Pancreas (tissue), 10 donors: ENCODE measurements at regions not wholly inside any gene's neighbourhood (a gene's known extent, or its start where the extent isn't known, plus 50 kb on each side); places are given as distances from the start of the nearest gene placed in this dataset.

Source experiments
- ATAC-seq, 4 donors: fragments of 200-7000 bp; cut with Tn5 transposase; one replicate each; pipeline versions ENCODE4 v1.8.0 to v1.9.1; 2020; ENCODE audit warnings: mild to moderate bottlenecking in 4 of 4, moderate library complexity in 4 of 4
- DNase-seq, 6 donors: peaks; one replicate each; pipeline ENCODE4 v3.0.0-alpha.2; 2020
- FAIRE-seq: peaks from 2 replicates; lab custom pipeline; 2012; peaks lifted over from hg19 to GRCh38; lab: Jason Lieb, UNC
- H3K27ac ChIP-seq, 4 donors: fragments of 200-600 bp; sonication (generic); 1 replicate in 3 of 4; 2 replicates in 1 of 4; pipeline versions ENCODE4 v1.5.0 to v1.8.0; 2020
- H3K27me3 ChIP-seq, 4 donors: fragments of 200-600 bp; one replicate each; pipeline ENCODE4 v1.8.0; 2021
- H3K36me3 ChIP-seq, 3 donors: fragments of 200-600 bp; sonication (generic) in 1 of 3; one replicate each; pipeline versions ENCODE4 v1.5.0 to v1.8.0; 2020 to 2021
- H3K4me1 ChIP-seq, 3 donors: fragments of 200-600 bp; one replicate each; pipeline ENCODE4 v1.8.0; 2021
- H3K4me3 ChIP-seq, 4 donors: fragments of 200-600 bp; sonication (generic) in 2 of 4; one replicate each; pipeline versions ENCODE4 v1.5.0 to v1.8.0; 2020 to 2021
- H3K9me3 ChIP-seq, 4 donors: fragments of 200-600 bp; one replicate each; pipeline ENCODE4 v1.8.0; 2021
- WGBS, 2 donors: extraction: QIAGEN DNeasy Blood & Tissue Kit; methylation state at CpG; one replicate each; pipeline ENCODE4 v1.1.7; 2013; 5-methylcytosine and 5-hydroxymethylcytosine counted together
- intact Hi-C, 3 donors: fragments of 100-400 bp; cut with DNase I; formaldehyde crosslinking; loops; one replicate each; pipeline versions ENCODE4 v1.11.1 to v1.14.2; 2022
- TF ChIP-seq, protein P1 (sequence below), 4 donors: fragments of 200-600 bp; sonication (generic) in 3 of 4; IDR thresholded peaks; one replicate each; pipeline versions ENCODE4 v1.5.0 to v1.8.0; 2021; ENCODE audit warnings: antibody characterized with exemption in 4 of 4
- donor health status: healthy with polysubstance abuse.
- donor health status: DM: no; HTN: no; CAD: no; lungs with moderate emphysema.
- donor health status: DM: no; HTN: no; CAD: no.
- donor health status: control.
- donor health status: control.
- donor health status: Bipolar disorder and iron deficiency.
- donor health status: DM: yes; HTN: yes; CAD: no.
- donor health status: DM: no; HTN: no; CAD: no.
- donor health status: DM: no; HTN: no; CAD: no.
- donor health status: DM: yes; HTN: yes; CAD: no.

DNA sequence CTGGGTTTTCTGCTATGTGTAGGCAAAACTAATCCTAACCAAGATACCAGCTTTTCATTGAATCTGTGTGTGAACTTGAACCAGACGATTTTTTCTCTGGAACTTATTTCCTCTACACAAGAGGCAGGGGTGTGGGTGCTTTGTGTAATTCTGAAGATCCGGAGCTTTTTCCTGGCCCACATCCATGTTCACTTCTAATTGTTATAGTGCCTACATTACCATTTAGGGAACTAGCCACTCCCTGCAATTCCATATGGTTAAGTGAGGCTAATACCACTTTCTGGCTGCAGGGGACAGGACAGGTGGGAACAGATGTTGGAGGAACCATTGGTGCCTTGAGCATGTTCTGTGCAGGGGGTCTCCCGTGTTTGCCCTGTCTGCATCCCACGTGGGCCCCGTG lies 83.4 kb upstream of the FMN2 start:
- TF ChIP-seq, protein P1, sequence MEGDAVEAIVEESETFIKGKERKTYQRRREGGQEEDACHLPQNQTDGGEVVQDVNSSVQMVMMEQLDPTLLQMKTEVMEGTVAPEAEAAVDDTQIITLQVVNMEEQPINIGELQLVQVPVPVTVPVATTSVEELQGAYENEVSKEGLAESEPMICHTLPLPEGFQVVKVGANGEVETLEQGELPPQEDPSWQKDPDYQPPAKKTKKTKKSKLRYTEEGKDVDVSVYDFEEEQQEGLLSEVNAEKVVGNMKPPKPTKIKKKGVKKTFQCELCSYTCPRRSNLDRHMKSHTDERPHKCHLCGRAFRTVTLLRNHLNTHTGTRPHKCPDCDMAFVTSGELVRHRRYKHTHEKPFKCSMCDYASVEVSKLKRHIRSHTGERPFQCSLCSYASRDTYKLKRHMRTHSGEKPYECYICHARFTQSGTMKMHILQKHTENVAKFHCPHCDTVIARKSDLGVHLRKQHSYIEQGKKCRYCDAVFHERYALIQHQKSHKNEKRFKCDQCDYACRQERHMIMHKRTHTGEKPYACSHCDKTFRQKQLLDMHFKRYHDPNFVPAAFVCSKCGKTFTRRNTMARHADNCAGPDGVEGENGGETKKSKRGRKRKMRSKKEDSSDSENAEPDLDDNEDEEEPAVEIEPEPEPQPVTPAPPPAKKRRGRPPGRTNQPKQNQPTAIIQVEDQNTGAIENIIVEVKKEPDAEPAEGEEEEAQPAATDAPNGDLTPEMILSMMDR (IDR thresholded peaks at IDR 0.05), result no peak
- FAIRE-seq (no peak), ATAC-seq (no peak), DNase-seq (no peak)
- 20 to 27% methylated on average over 5 of the region's 5 CpGs for WGBS, 2 donors
- intact Hi-C loops, result no loop called here
- Histone ChIP-seq H3K4me1 (no peaks in the 10 kb centered on the region), H3K27me3 (no peaks in the 10 kb centered on the region), H3K9me3 (no peaks in the 10 kb centered on the region), H3K36me3 (no peaks in the 10 kb centered on the region), H3K4me3 (no peak overlapping the region), H3K27ac (no peak overlapping the region)

DNA sequence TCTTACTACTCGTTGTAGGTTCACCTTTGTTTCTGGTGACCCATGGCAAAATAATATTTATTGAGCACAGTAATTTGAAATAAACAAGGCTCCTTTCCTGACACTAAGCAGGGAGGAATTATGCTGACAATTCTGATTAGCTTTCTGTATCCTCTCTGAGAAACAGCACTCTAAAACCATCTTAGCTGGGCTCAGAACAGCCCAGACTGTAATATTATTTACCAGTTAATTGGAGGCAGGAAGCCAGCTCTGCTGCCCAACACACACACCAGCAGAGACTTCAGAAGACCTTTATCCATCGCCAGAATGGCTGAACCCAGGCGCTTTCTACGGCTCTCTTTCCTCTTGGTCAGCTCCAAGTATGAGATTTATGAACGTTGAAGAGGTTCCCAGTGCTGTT lies 77.6 kb upstream of the FMN2 start:
- ATAC-seq, result no peak
- Histone ChIP-seq H3K4me1 (no peaks in the 10 kb centered on the region), H3K27ac (no peak overlapping the region), H3K9me3 (no peaks in the 10 kb centered on the region), H3K36me3 (no peaks in the 10 kb centered on the region), H3K27me3 (no peaks in the 10 kb centered on the region), H3K4me3 (no peak overlapping the region)
- TF ChIP-seq, protein P1 (IDR thresholded peaks at IDR 0.05), result no peak
- WGBS, 2 donors, result 54 to 62% methylated on average over 5 of the region's 5 CpGs
- intact Hi-C loops, result no loop called here
- no peak for FAIRE-seq
- no peak for DNase-seq

DNA sequence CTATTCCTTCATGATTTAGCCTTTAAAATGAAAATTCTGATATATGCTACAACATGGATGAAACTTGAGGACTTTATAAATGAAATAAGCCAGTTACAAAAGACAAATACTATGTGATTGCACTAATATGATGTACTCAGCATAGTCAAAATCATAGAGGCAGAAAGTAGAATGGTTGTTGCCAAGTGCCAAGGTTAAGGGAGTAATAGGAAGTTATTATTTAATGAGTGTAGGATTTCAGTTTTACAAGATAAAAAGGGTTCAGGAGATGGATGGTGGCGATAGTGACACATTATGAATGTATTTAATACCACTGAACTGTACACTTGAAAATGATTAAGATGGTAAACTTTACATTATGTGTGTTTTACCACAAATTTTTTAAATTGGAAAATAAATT lies 73.1 kb upstream of the FMN2 start:
- TF ChIP-seq, protein P1 (IDR thresholded peaks at IDR 0.05), result no peak
- DNase-seq, result no peak
- Histone ChIP-seq H3K4me3 (no peak overlapping the region), H3K27ac (no peak overlapping the region), H3K9me3 (no peaks in the 10 kb centered on the region), H3K27me3 (no peaks in the 10 kb centered on the region), H3K4me1 (no peaks in the 10 kb centered on the region), H3K36me3 (no peaks in the 10 kb centered on the region)
- ATAC-seq, result no peak
- WGBS, 2 donors, result 80 to 90% methylated on average over 1 of the region's 1 CpG
- FAIRE-seq, result no peak
- intact Hi-C loops, result no loop called here

DNA sequence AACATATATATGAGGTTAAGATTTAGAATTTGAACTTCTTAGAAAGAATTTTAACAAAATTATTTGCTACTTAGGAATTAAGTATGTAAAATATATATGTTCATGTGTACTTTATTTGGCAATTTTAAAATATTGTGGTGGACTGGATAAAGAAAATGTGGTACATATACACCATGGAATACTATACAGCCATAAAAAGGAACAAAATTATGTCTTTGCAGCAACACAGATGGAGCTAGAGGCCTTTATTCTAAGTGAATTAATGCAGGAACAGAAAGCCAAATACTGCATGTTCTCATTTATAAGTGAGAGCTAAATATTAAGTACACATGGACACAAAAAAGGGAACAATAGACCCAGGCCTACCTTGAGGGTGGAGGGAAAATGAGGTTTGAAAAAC lies 72.2 kb upstream of the FMN2 start:
- no peaks in the 10 kb centered on the region for H3K27me3 ChIP-seq
- H3K36me3 ChIP-seq, result no peaks in the 10 kb centered on the region
- intact Hi-C loops, result no loop called here
- DNase-seq (no peak), ATAC-seq (no peak), FAIRE-seq (no peak)
- no peak overlapping the region for H3K27ac ChIP-seq
- H3K9me3 ChIP-seq, result no peaks in the 10 kb centered on the region
- TF ChIP-seq, protein P1 (IDR thresholded peaks at IDR 0.05), result no peak
- H3K4me3 ChIP-seq, result no peak overlapping the region
- H3K4me1 ChIP-seq, result no peaks in the 10 kb centered on the region

DNA sequence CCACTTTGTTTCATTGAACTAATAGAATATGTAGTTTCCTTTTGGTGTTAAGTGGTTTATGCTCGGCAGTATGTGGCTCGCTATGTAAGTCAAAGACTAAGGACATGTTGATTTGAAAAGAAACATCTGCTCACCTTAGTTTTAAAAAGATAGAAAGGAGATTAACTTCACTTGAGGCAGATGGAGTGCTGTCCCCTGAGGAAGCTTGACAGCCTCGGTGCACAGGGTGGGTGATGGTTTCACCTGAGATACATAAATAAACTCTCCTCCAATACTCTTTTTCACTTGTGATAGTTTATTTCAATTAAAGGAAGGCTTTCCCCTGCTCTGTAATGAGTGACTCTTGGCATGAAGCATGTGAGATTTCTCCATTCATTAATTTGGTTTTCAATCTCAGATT lies 70.8 kb upstream of the FMN2 start:
- Histone ChIP-seq H3K9me3 (no peaks in the 10 kb centered on the region), H3K27me3 (no peaks in the 10 kb centered on the region), H3K4me1 (no peaks in the 10 kb centered on the region), H3K4me3 (no peak overlapping the region), H3K27ac (no peak overlapping the region), H3K36me3 (no peaks in the 10 kb centered on the region)
- TF ChIP-seq, protein P1 (IDR thresholded peaks at IDR 0.05), result no peak
- DNase-seq (no peak), ATAC-seq (no peak), FAIRE-seq (no peak)
- WGBS, 2 donors, result 74 to 75% methylated on average over 3 of the region's 3 CpGs
- intact Hi-C loops, result no loop called here
